ENCODE measurements at regions not wholly inside any gene's neighbourhood (a gene's known extent, or its start where the extent isn't known, plus 50 kb on each side); places are given as distances from the start of the nearest gene placed in this dataset.
"Not testable (repeated sequence)": the region's sequence is repeated elsewhere in the genome, so short reads cannot be mapped to it uniquely, and the experiment has no call there.

DNA sequence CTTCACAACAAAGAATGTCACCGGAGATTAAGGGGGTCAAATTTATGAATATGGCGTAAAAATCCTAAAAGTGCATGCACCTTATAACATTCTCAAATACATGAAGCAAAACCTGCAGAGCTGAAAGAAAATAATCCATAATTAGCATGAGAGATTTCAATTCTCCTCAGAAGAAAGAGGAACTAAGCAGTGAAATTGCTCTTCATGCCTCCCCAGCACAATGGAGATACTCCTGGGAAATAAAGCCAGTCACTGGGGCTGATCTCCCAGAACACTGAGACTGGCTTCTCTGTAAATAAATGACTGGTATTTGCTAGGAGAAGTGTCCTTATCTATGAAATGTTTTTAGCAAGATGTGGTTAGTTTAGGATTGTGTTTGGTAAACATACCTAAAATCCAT, 68.1 kb downstream of the GOLGA6L6 start:
- H3K36me3 ChIP-seq; H3K4me1 ChIP-seq; H3K4me3 ChIP-seq; DNase-seq (ENCODE audit: low spot score in 2 of 2); H3K27me3 ChIP-seq; H3K9me3 ChIP-seq; H3K27ac ChIP-seq: not testable (repeated sequence)
- WGBS, 2 donors, result no CpG with 5 or more reads among the region's 2 CpGs

DNA sequence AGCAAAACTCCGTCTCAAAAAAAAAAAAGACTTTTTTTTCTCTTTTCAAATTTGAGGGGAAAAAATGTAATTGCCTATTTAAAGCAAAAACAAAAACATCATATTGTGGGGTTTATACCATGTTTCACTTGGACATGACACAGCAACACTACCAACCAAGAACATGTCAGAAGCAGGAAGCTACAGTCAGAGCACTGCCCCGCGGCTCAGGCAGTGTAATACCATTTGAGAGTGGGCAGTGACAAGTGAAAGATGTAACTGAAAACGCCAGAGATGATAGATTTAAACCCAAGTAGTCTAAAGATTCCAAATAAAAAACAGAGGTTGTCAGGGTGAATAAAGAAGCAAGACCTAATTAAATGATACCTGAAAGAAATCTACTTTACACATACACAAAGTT, 68.6 kb downstream of the GOLGA6L6 start:
- H3K9me3 ChIP-seq; DNase-seq (ENCODE audit: low spot score in 2 of 2); H3K4me1 ChIP-seq; H3K27ac ChIP-seq; H3K36me3 ChIP-seq; H3K4me3 ChIP-seq; H3K27me3 ChIP-seq: not testable (repeated sequence)
- WGBS, 2 donors, result 76% methylated on average over 4 of the region's 4 CpGs; no CpG with 5 or more reads in 1 of the 2 donors

GRCh38 chr15:20470810-20471209, 70.8 kb downstream of the GOLGA6L6 start:
- not testable (repeated sequence) for H3K36me3 ChIP-seq; H3K9me3 ChIP-seq; H3K27ac ChIP-seq; DNase-seq (ENCODE audit: low spot score in 2 of 2); H3K27me3 ChIP-seq; H3K4me1 ChIP-seq; H3K4me3 ChIP-seq
- WGBS, 2 donors, result 94 to 100% methylated on average over 2 of the region's 6 CpGs

DNA sequence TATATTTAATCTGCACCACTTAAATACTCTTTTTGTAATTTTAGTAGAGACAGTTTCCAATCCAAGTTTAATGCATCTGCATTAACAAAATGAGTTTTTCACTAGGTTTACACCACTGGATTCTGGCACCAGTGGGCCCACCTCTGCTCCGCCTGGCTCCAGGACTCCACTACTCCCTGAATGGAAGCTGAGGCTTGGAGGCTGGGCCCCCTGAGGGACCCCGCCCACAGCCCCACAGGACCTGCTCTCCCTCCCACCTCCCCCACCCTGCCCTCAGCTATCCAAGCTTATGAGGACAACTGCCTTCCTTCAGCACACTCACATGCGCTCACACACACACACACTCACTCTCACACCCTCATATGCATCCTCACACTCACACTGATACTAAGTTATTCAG, 100.5 kb downstream of the GOLGA6L6 start:
- DNase-seq (ENCODE audit: low spot score in 2 of 2), result not testable (repeated sequence)

DNA sequence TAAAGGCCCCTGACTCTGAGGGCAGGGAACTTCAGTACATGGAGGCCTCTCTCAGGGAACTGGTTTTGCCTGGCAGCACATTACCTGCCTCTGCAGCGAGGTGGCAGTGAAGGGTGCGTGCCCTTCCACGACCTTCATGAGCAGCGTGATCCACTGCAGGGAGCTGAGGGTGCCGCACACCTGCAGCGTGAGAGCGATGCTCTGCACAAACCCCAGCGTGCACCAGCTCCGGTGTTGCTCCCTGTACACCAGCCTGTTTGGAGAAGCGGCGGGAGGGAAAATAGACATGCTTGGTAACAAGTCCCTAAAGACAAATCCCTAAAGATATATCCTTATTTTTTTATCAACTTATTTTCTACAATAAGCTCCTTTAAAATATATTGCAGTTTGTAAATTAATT, 101.2 kb downstream of the GOLGA6L6 start:
- WGBS, 2 donors, result 87 to 96% methylated on average over 7 to 9 of the region's 11 CpGs
- not testable (repeated sequence) for H3K27ac ChIP-seq; DNase-seq (ENCODE audit: low spot score in 2 of 2); H3K4me1 ChIP-seq; H3K27me3 ChIP-seq; H3K9me3 ChIP-seq; H3K36me3 ChIP-seq; H3K4me3 ChIP-seq

More for the DNA sequence above, 100.5 kb downstream of the GOLGA6L6 start:
- H3K36me3 ChIP-seq, H3K27ac ChIP-seq, H3K4me3 ChIP-seq, H3K9me3 ChIP-seq, H3K27me3 ChIP-seq, H3K4me1 ChIP-seq: not testable (repeated sequence)
- 80% methylated on average over 1 of the region's 3 CpGs; no CpG with 5 or more reads in 1 of the 2 donors for WGBS, 2 donors

DNA sequence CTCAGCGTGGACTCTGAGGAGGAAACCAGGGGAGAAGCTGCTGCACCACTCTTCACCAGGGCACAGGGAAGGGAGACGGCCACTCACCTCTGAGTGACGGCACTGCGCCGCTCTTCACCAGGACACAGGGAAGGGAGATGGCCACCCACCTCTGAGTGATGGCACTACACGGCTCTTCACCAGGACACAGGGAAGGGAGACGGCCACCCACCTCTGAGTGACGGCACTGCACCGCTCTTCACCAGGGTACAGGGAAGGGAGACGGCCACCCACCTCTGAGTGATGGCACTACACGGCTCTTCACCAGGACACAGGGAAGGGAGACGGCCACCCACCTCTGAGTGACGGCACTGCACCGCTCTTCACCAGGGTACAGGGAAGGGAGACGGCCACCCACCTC, 102.5 kb downstream of the GOLGA6L6 start:
- not testable (repeated sequence) for H3K27ac ChIP-seq; H3K9me3 ChIP-seq; H3K4me3 ChIP-seq; H3K27me3 ChIP-seq; H3K4me1 ChIP-seq; H3K36me3 ChIP-seq; DNase-seq (ENCODE audit: low spot score in 2 of 2)
- WGBS, 2 donors, result 88% methylated on average over 13 of the region's 15 CpGs; no CpG with 5 or more reads in 1 of the 2 donors

- not testable (repeated sequence) for DNase-seq (ENCODE audit: low spot score in 2 of 2); H3K36me3 ChIP-seq
Observed at GRCh38 chr15:20438255-20438654, 103.3 kb downstream of the GOLGA6L6 start.

DNA sequence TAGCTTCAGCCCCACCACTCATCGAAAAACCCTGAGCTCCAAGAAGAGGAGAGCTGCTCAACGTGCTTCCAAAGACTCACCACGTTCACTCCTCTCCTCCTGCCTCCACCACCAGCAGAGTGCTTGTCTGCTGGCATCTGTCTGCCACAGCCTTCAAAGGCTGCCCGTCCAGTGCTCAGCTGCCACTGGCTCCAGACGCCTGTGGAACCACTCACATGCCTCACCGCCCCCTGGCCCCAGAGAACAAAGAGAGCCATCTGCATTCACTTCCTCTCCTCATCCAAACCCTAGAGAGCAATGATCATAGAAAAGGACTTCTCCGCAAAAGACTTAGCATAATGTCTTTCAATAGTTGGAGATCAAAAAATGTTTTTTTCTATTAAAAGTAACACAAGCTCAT, 108.1 kb downstream of the GOLGA6L6 start:
- no CpG with 5 or more reads among the region's 7 CpGs for WGBS, 2 donors
- DNase-seq (ENCODE audit: low spot score in 2 of 2); H3K9me3 ChIP-seq; H3K36me3 ChIP-seq; H3K27ac ChIP-seq; H3K27me3 ChIP-seq; H3K4me1 ChIP-seq; H3K4me3 ChIP-seq: not testable (repeated sequence)

More at GRCh38 chr15:20438255-20438654, 103.3 kb downstream of the GOLGA6L6 start:
- H3K27ac ChIP-seq, H3K4me3 ChIP-seq, H3K27me3 ChIP-seq, H3K9me3 ChIP-seq, H3K4me1 ChIP-seq: not testable (repeated sequence)
- 88% methylated on average over 4 of the region's 8 CpGs; no CpG with 5 or more reads in 1 of the 2 donors for WGBS, 2 donors

GRCh38 chr15:20430495-20430894, 111.1 kb downstream of the GOLGA6L6 start:
- not testable (repeated sequence) for H3K4me3 ChIP-seq; DNase-seq (ENCODE audit: low spot score in 2 of 2); H3K27ac ChIP-seq; H3K27me3 ChIP-seq; H3K36me3 ChIP-seq; H3K4me1 ChIP-seq; H3K9me3 ChIP-seq
- no CpG with 5 or more reads among the region's 11 CpGs for WGBS, 2 donors

DNA sequence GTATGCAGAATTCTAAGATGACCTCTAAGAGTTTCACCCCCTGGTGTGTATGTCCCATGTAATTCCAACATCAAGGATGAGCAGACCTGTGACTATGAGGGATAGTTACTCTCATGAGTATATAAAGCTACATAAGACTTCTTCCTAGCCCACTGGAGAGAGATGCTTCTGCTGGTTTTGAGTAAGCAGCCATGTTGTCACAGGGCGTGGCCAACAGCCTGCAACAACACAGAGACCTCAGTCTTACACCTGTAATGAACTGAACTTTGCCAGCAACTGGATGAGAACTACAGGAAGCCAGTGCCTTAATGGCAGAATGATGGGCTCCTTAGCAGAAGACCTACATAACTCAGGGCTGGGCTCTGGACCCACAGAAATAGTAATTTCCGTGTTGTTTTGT, 120.9 kb downstream of the GOLGA6L6 start:
- not testable (repeated sequence) for H3K27me3 ChIP-seq; H3K4me1 ChIP-seq; DNase-seq (ENCODE audit: low spot score in 2 of 2); H3K4me3 ChIP-seq; H3K9me3 ChIP-seq; H3K36me3 ChIP-seq; H3K27ac ChIP-seq
- 32 to 53% methylated on average over 2 of the region's 2 CpGs for WGBS, 2 donors

- not testable (repeated sequence) for H3K4me3 ChIP-seq; H3K36me3 ChIP-seq; H3K9me3 ChIP-seq; H3K4me1 ChIP-seq; H3K27ac ChIP-seq; DNase-seq (ENCODE audit: low spot score in 2 of 2); H3K27me3 ChIP-seq
- 55 to 73% methylated on average over 7 of the region's 7 CpGs for WGBS, 2 donors
Observed at GRCh38 chr15:20416618-20417017, 125.0 kb downstream of the GOLGA6L6 start.

DNA sequence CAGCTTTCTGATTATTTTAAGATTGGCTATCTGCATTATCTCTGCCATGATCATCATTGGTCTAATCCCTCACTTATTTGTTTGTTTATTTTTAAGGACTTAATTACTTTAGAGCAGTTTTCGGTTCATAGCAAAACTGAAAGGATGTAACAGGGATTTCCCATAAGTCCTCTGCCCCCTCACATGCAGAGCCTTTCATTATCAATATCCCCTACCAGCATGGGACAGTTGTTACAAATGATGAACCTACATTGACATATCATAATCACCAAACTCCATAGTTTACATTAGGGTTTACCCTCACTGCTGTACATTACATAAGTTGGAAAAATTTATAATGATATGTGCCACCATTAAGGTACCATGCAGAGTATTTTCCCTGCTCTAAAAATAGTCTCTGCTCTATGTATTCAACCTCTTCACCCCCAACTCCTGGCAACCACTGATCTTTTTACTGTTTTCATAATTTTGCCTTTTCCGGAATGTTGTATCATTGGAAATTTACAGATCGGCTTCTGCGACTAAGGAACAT, 131.9 kb downstream of the GOLGA6L6 start:
- peaks cover 0 to 21% (median 4%) of the 10 kb centered on the region in 4 donors for H3K9me3 ChIP-seq
- not testable (repeated sequence) for DNase-seq (ENCODE audit: low spot score in 2 of 2); H3K4me3 ChIP-seq; H3K27ac ChIP-seq; H3K27me3 ChIP-seq; H3K4me1 ChIP-seq; H3K36me3 ChIP-seq
- WGBS, 2 donors, result 92 to 95% methylated on average over 4 of the region's 4 CpGs
